HG03558 (cell line): ENCODE measurements at regions not wholly inside any gene's neighbourhood (a gene's known extent, or its start where the extent isn't known, plus 50 kb on each side); places are given as distances from the start of the nearest gene placed in this dataset.

Source experiments
- ATAC-seq: cut with Tn5 transposase; IDR thresholded peaks from one replicate; pipeline ENCODE4 v1.9.1; 2021; ENCODE audit warnings: moderate number of reproducible peaks; ENCODE audit not compliant: unreplicated experiment; ENCODE audit errors: extremely low read depth

- no peak for ATAC-seq
These were observed 615.6 kb downstream of the TBC1D22A start for GRCh38 chr22:47377926-47378560.

- ATAC-seq: no peak
These were observed 614.6 kb downstream of the TBC1D22A start for GRCh38 chr22:47376901-47377505.

GRCh38 chr22:47376322-47376700 lies 613.9 kb downstream of the TBC1D22A start:
- no peak for ATAC-seq

GRCh38 chr22:47375621-47376321 lies 613.3 kb downstream of the TBC1D22A start:
- ATAC-seq: no peak

GRCh38 chr22:47374901-47375575 lies 612.6 kb downstream of the TBC1D22A start:
- no peak for ATAC-seq

- no peak for ATAC-seq
These were observed 611.9 kb downstream of the TBC1D22A start for GRCh38 chr22:47374273-47374771.

GRCh38 chr22:47373648-47374272 lies 611.3 kb downstream of the TBC1D22A start:
- ATAC-seq: no peak

GRCh38 chr22:47372596-47373385 lies 610.3 kb downstream of the TBC1D22A start:
- ATAC-seq: no peak

GRCh38 chr22:47372111-47372581 lies 609.7 kb downstream of the TBC1D22A start:
- no peak for ATAC-seq

- ATAC-seq: no peak
These were observed 609.0 kb downstream of the TBC1D22A start for GRCh38 chr22:47371263-47372090.

- ATAC-seq: no peak
These were observed 608.2 kb downstream of the TBC1D22A start for GRCh38 chr22:47370448-47371262.

GRCh38 chr22:47369431-47370015 lies 607.1 kb downstream of the TBC1D22A start:
- ATAC-seq: no peak

GRCh38 chr22:47369020-47369419 lies 606.6 kb downstream of the TBC1D22A start:
- no peak for ATAC-seq

- ATAC-seq: no peak
These were observed 605.8 kb downstream of the TBC1D22A start for GRCh38 chr22:47367993-47368945.

GRCh38 chr22:47367107-47367690 lies 604.7 kb downstream of the TBC1D22A start:
- no peak for ATAC-seq
